ENCODE measurements at regions not wholly inside any gene's neighbourhood (a gene's known extent, or its start where the extent isn't known, plus 50 kb on each side); places are given as distances from the start of the nearest gene placed in this dataset.

DNA sequence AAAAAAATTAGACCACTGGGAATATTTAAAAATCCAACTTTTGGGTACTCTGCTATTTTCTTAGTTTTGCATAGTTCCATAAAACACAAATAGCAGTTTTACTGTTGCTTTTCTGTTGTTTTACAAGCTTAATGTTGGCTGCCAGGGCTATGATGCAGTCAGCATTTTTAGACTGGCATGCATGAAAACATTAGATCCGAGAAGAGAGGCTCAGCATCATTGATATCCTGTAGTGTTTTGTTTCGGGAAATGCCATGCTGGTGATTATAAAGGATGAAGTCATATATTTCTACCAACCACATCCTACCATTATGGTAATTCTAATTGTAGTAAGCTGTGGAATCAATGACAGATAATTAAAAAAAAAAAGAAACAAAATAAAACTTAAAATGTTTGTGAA, 104.6 kb downstream of the MBL2 start:
- Histone ChIP-seq H3K4me3 (no peak overlapping the region), H3K27ac (ENCODE audit: low read depth in 1 of 2, low read length in 1 of 2) (no peak overlapping the region), H3K9me3 (ENCODE audit: control insufficient read depth in 4 of 4, insufficient read depth in 3 of 4, low read length in 3 of 4) (peaks cover 0 to 7% (median 3%) of the 10 kb centered on the region in 4 donors), H3K4me1 (ENCODE audit: control insufficient read depth in 5 of 5, insufficient read depth in 5 of 5, low read length in 5 of 5) (no peaks in the 10 kb centered on the region), H3K27me3 (ENCODE audit: control insufficient read depth in 3 of 3, insufficient read depth in 3 of 3, low read length in 2 of 3) (no peaks in the 10 kb centered on the region), H3K36me3 (ENCODE audit: control insufficient read depth in 4 of 4, insufficient read depth in 4 of 4, low read length in 4 of 4) (no peaks in the 10 kb centered on the region), H3K9ac (ENCODE audit: insufficient read depth in 1 of 2, low read length in 2 of 2) (no peak overlapping the region)
- no peak for ATAC-seq (ENCODE audit: insufficient read depth, low FRiP score)
- no peak for TF ChIP-seq CTCF (IDR thresholded peaks at IDR 0.05; ENCODE audit: control extremely low read depth, extremely low read depth)
- no peak for DNase-seq
- WGBS, 2 donors: 64 to 75% methylated on average over 2 of the region's 2 CpGs

DNA sequence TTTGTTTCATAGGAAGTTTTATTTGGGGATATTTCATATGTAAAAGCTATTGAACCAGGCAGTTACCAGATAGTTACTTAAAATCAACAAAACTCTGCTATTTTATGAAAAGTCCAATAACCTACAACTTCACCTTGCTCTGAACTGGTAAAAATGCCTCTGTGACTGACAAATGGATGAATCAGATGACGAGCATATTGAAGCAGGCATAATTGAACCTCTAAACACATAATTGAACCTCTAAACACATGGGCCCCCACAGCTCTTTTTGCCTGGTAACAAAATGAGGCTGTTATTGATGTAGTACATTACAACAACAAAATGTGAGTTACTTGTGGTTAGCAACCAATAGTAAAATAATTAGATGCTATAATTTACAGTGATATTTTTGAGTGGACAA, 99.7 kb downstream of the MBL2 start:
- Histone ChIP-seq H3K4me3 (no peak overlapping the region), H3K27ac (ENCODE audit: low read depth in 1 of 2, low read length in 1 of 2) (no peak overlapping the region), H3K36me3 (ENCODE audit: control insufficient read depth in 4 of 4, insufficient read depth in 4 of 4, low read length in 4 of 4) (no peaks in the 10 kb centered on the region), H3K4me1 (ENCODE audit: control insufficient read depth in 5 of 5, insufficient read depth in 5 of 5, low read length in 5 of 5) (peaks cover 0 to 6% (median 0%) of the 10 kb centered on the region in 5 donors), H3K9ac (ENCODE audit: insufficient read depth in 1 of 2, low read length in 2 of 2) (no peak overlapping the region), H3K9me3 (ENCODE audit: control insufficient read depth in 4 of 4, insufficient read depth in 3 of 4, low read length in 3 of 4) (no peaks in the 10 kb centered on the region), H3K27me3 (ENCODE audit: control insufficient read depth in 3 of 3, insufficient read depth in 3 of 3, low read length in 2 of 3) (no peaks in the 10 kb centered on the region)
- WGBS, 2 donors: 89 to 98% methylated on average over 1 of the region's 1 CpG
- no peak for DNase-seq
- TF ChIP-seq CTCF (IDR thresholded peaks at IDR 0.05; ENCODE audit: control extremely low read depth, extremely low read depth): no peak
- no peak for ATAC-seq (ENCODE audit: insufficient read depth, low FRiP score)

DNA sequence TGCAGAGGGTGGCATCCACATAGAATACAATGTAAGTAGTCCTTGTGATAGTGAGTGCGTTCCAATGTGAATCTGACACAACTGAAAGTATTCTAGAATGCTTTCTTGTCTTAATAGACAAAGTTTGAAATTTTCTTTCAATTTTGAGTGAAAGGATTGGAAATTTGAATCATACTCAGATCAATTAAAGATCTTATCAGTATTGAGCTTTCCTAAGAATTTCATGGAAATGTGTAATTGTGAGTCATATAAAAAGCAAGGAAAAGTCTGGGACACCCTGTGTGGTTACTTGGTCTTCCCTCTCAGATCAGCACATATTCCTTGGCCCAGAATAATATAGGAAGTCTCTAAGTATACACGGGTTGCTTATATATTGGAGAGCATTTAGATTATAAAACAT, 99.1 kb downstream of the MBL2 start:
- no peak overlapping the region for H3K9ac ChIP-seq (ENCODE audit: insufficient read depth in 1 of 2, low read length in 2 of 2)
- DNase-seq (no peak), ATAC-seq (ENCODE audit: insufficient read depth, low FRiP score) (no peak)
- peaks cover 0 to 9% (median 0%) of the 10 kb centered on the region in 5 donors for H3K4me1 ChIP-seq (ENCODE audit: control insufficient read depth in 5 of 5, insufficient read depth in 5 of 5, low read length in 5 of 5)
- no peak for TF ChIP-seq CTCF (IDR thresholded peaks at IDR 0.05; ENCODE audit: control extremely low read depth, extremely low read depth)
- no peaks in the 10 kb centered on the region for H3K36me3 ChIP-seq (ENCODE audit: control insufficient read depth in 4 of 4, insufficient read depth in 4 of 4, low read length in 4 of 4)
- no peak overlapping the region for H3K27ac ChIP-seq (ENCODE audit: low read depth in 1 of 2, low read length in 1 of 2)
- WGBS, 2 donors: 92 to 93% methylated on average over 2 of the region's 2 CpGs
- H3K4me3 ChIP-seq: no peak overlapping the region
- H3K27me3 ChIP-seq (ENCODE audit: control insufficient read depth in 3 of 3, insufficient read depth in 3 of 3, low read length in 2 of 3): no peaks in the 10 kb centered on the region
- no peaks in the 10 kb centered on the region for H3K9me3 ChIP-seq (ENCODE audit: control insufficient read depth in 4 of 4, insufficient read depth in 3 of 4, low read length in 3 of 4)

GRCh38 chr10:52674474-52674873, 98.1 kb downstream of the MBL2 start:
- peaks cover 0 to 11% (median 0%) of the 10 kb centered on the region in 5 donors for H3K4me1 ChIP-seq (ENCODE audit: control insufficient read depth in 5 of 5, insufficient read depth in 5 of 5, low read length in 5 of 5)
- DNase-seq: no peak
- no peak overlapping the region for H3K27ac ChIP-seq (ENCODE audit: low read depth in 1 of 2, low read length in 1 of 2)
- TF ChIP-seq CTCF (IDR thresholded peaks at IDR 0.05; ENCODE audit: control extremely low read depth, extremely low read depth): no peak
- no peak for ATAC-seq (ENCODE audit: insufficient read depth, low FRiP score)
- no peaks in the 10 kb centered on the region for H3K9me3 ChIP-seq (ENCODE audit: control insufficient read depth in 4 of 4, insufficient read depth in 3 of 4, low read length in 3 of 4)
- H3K4me3 ChIP-seq: no peak overlapping the region
- no peaks in the 10 kb centered on the region for H3K27me3 ChIP-seq (ENCODE audit: control insufficient read depth in 3 of 3, insufficient read depth in 3 of 3, low read length in 2 of 3)
- no peaks in the 10 kb centered on the region for H3K36me3 ChIP-seq (ENCODE audit: control insufficient read depth in 4 of 4, insufficient read depth in 4 of 4, low read length in 4 of 4)
- no peak overlapping the region for H3K9ac ChIP-seq (ENCODE audit: insufficient read depth in 1 of 2, low read length in 2 of 2)

All from lung (tissue), 11 donors.